Activated T-helper 2 cell treated with anti-CD3 and anti-CD28 coated beads, Interferon-gamma antibody, Interleukin-2, Interleukin-4, amounts not matched to agents 10 μg/mL and 5 μg/mL and 100 μg/mL, durations not matched to agents 14 hours and 24 hours and 36 hours (primary cell): ENCODE measurements at regions not wholly inside any gene's neighbourhood (a gene's known extent, or its start where the extent isn't known, plus 50 kb on each side); places are given as distances from the start of the nearest gene placed in this dataset.
"Not testable (repeated sequence)": the region's sequence is repeated elsewhere in the genome, so short reads cannot be mapped to it uniquely, and the experiment has no call there.

Experiments used
- DNase-seq: peaks from one replicate; pipeline ENCODE4 v3.0.0; 2021; ENCODE audit warnings: low spot score
- H3K27ac Mint-ChIP-seq: one replicate; pipeline ENCODE4 v1.8.0; 2021; ENCODE audit warnings: mixed read lengths
- H3K27me3 Mint-ChIP-seq: one replicate; pipeline ENCODE4 v1.8.0; 2021; ENCODE audit warnings: low read depth, mixed read lengths
- H3K36me3 Mint-ChIP-seq: one replicate; pipeline ENCODE4 v1.8.0; 2021; ENCODE audit warnings: low read depth, mixed read lengths
- H3K4me1 Mint-ChIP-seq: one replicate; pipeline ENCODE4 v1.8.0; 2021; ENCODE audit warnings: low read depth, mixed read lengths
- H3K4me3 Mint-ChIP-seq: one replicate; pipeline ENCODE4 v1.8.0; 2021; ENCODE audit warnings: low read depth, mild to moderate bottlenecking, moderate library complexity, mixed read lengths
- H3K9me3 Mint-ChIP-seq: one replicate; pipeline ENCODE4 v1.8.0; 2021; ENCODE audit warnings: mixed read lengths
- intact Hi-C: fragments of 100-400 bp; cut with micrococcal nuclease; formaldehyde crosslinking; loops from one replicate; pipeline ENCODE4 v1.15.1; 2023

GRCh38 chr3:159316706-159317105 is 514.9 kb downstream of the MFSD1 start:
- H3K4me1 Mint-ChIP-seq, H3K36me3 Mint-ChIP-seq, intact Hi-C loops, H3K4me3 Mint-ChIP-seq, DNase-seq, H3K9me3 Mint-ChIP-seq, H3K27ac Mint-ChIP-seq, H3K27me3 Mint-ChIP-seq: not testable (repeated sequence)

- H3K36me3 Mint-ChIP-seq: no peaks in the 10 kb centered on the region
- H3K27me3 Mint-ChIP-seq: no peaks in the 10 kb centered on the region
- H3K4me3 Mint-ChIP-seq: no peak overlapping the region
- intact Hi-C loops: no loop called here
- H3K9me3 Mint-ChIP-seq: no peaks in the 10 kb centered on the region
- H3K27ac Mint-ChIP-seq: no peak overlapping the region
- no peaks in the 10 kb centered on the region for H3K4me1 Mint-ChIP-seq
- no peak for DNase-seq
Measured at GRCh38 chr3:159319156-159319555, 517.3 kb downstream of the MFSD1 start.

- Mint-ChIP-seq H3K36me3 (no peaks in the 10 kb centered on the region), H3K27me3 (no peaks in the 10 kb centered on the region), H3K9me3 (no peaks in the 10 kb centered on the region), H3K27ac (no peak overlapping the region), H3K4me3 (no peak overlapping the region), H3K4me1 (no peaks in the 10 kb centered on the region)
- DNase-seq: no peak
- intact Hi-C loops: loop anchor here (1.0 kb wide), 1 partner anchor 483 kb away; no protein-coding TSS in a partner anchor
Measured at GRCh38 chr3:159322322-159322939, 520.6 kb downstream of the MFSD1 start.

- no peaks in the 10 kb centered on the region for H3K36me3 Mint-ChIP-seq
- DNase-seq: no peak
- no peak overlapping the region for H3K4me3 Mint-ChIP-seq
- no peaks in the 10 kb centered on the region for H3K4me1 Mint-ChIP-seq
- no peak overlapping the region for H3K27ac Mint-ChIP-seq
- H3K9me3 Mint-ChIP-seq: no peaks in the 10 kb centered on the region
- intact Hi-C loops: no loop called here
- no peaks in the 10 kb centered on the region for H3K27me3 Mint-ChIP-seq
Measured at GRCh38 chr3:159323848-159324247, 522.0 kb downstream of the MFSD1 start.

GRCh38 chr3:159326998-159327397 is 525.1 kb downstream of the MFSD1 start:
- Mint-ChIP-seq H3K9me3 (no peaks in the 10 kb centered on the region), H3K4me3 (no peak overlapping the region), H3K36me3 (no peaks in the 10 kb centered on the region), H3K4me1 (no peaks in the 10 kb centered on the region), H3K27ac (no peak overlapping the region), H3K27me3 (no peaks in the 10 kb centered on the region)
- intact Hi-C loops: no loop called here
- no peak for DNase-seq

- Mint-ChIP-seq H3K9me3 (no peaks in the 10 kb centered on the region), H3K27ac (no peak overlapping the region), H3K4me3 (no peak overlapping the region), H3K27me3 (no peaks in the 10 kb centered on the region), H3K36me3 (no peaks in the 10 kb centered on the region), H3K4me1 (no peaks in the 10 kb centered on the region)
- DNase-seq: no peak
- intact Hi-C loops: no loop called here
Measured at GRCh38 chr3:159332535-159333099, 530.8 kb downstream of the MFSD1 start.

GRCh38 chr3:159339131-159339530 is 537.3 kb downstream of the MFSD1 start:
- intact Hi-C loops: no loop called here
- Mint-ChIP-seq H3K4me1 (no peaks in the 10 kb centered on the region), H3K27ac (no peak overlapping the region), H3K4me3 (no peak overlapping the region), H3K36me3 (no peaks in the 10 kb centered on the region), H3K27me3 (no peaks in the 10 kb centered on the region), H3K9me3 (no peaks in the 10 kb centered on the region)
- no peak for DNase-seq

- Mint-ChIP-seq H3K36me3 (no peaks in the 10 kb centered on the region), H3K27me3 (no peaks in the 10 kb centered on the region), H3K9me3 (no peaks in the 10 kb centered on the region)
Measured at GRCh38 chr3:159340877-159341500, 539.1 kb downstream of the MFSD1 start.

GRCh38 chr3:159346271-159346903 is 544.5 kb downstream of the MFSD1 start:
- Mint-ChIP-seq H3K9me3 (no peaks in the 10 kb centered on the region), H3K4me3 (no peak overlapping the region), H3K36me3 (no peaks in the 10 kb centered on the region), H3K4me1 (no peaks in the 10 kb centered on the region), H3K27me3 (no peaks in the 10 kb centered on the region), H3K27ac (no peak overlapping the region)
- intact Hi-C loops: no loop called here
- no peak for DNase-seq

More at GRCh38 chr3:159340877-159341500, 539.1 kb downstream of the MFSD1 start:
- DNase-seq: no peak
- Mint-ChIP-seq H3K4me3 (no peak overlapping the region), H3K27ac (no peak overlapping the region), H3K4me1 (no peaks in the 10 kb centered on the region)
- intact Hi-C loops: no loop called here

- no peak overlapping the region for H3K27ac Mint-ChIP-seq
- H3K4me3 Mint-ChIP-seq: no peak overlapping the region
- H3K4me1 Mint-ChIP-seq: no peaks in the 10 kb centered on the region
- no peaks in the 10 kb centered on the region for H3K36me3 Mint-ChIP-seq
- H3K27me3 Mint-ChIP-seq: no peaks in the 10 kb centered on the region
- intact Hi-C loops: no loop called here
- DNase-seq: no peak
- H3K9me3 Mint-ChIP-seq: no peaks in the 10 kb centered on the region
Measured at GRCh38 chr3:159348431-159348830, 546.6 kb downstream of the MFSD1 start.

GRCh38 chr3:159356606-159357005 is 554.8 kb downstream of the MFSD1 start:
- Mint-ChIP-seq H3K27ac (no peak overlapping the region), H3K4me3 (no peak overlapping the region), H3K9me3 (no peaks in the 10 kb centered on the region), H3K4me1 (no peaks in the 10 kb centered on the region), H3K27me3 (no peaks in the 10 kb centered on the region), H3K36me3 (no peaks in the 10 kb centered on the region)
- no peak for DNase-seq
- intact Hi-C loops: no loop called here

- Mint-ChIP-seq H3K4me3 (no peak overlapping the region), H3K36me3 (no peaks in the 10 kb centered on the region), H3K4me1 (no peaks in the 10 kb centered on the region), H3K27ac (no peak overlapping the region), H3K9me3 (no peaks in the 10 kb centered on the region), H3K27me3 (no peaks in the 10 kb centered on the region)
- intact Hi-C loops: no loop called here
- DNase-seq: no peak
Measured at GRCh38 chr3:159364511-159364910, 562.7 kb downstream of the MFSD1 start.

- no peaks in the 10 kb centered on the region for H3K36me3 Mint-ChIP-seq
- H3K4me3 Mint-ChIP-seq: no peak overlapping the region
- H3K9me3 Mint-ChIP-seq: no peaks in the 10 kb centered on the region
- H3K27ac Mint-ChIP-seq: no peak overlapping the region
- no peaks in the 10 kb centered on the region for H3K4me1 Mint-ChIP-seq
- H3K27me3 Mint-ChIP-seq: no peaks in the 10 kb centered on the region
- no peak for DNase-seq
- intact Hi-C loops: no loop called here
Measured at GRCh38 chr3:159366476-159366875, 564.6 kb downstream of the MFSD1 start.
